CD14-positive monocyte (primary cell): ENCODE measurements at regions not wholly inside any gene's neighbourhood (a gene's known extent, or its start where the extent isn't known, plus 50 kb on each side); places are given as distances from the start of the nearest gene placed in this dataset.

Source experiments
- DNase-seq, 3 donors: peaks; one replicate each; pipeline ENCODE4 v3.0.0-alpha.2; 2011 to 2022
- H2AFZ ChIP-seq: 2 replicates; pipeline ENCODE4 v1.6.0; 2012; ENCODE audit warnings: mild to moderate bottlenecking, low read depth, low read length, inconsistent platforms; ENCODE audit not compliant: insufficient read depth, poor library complexity, severe bottlenecking
- H3K27ac ChIP-seq, 2 donors: 1 replicate in 1 of 2; 2 replicates in 1 of 2; pipeline ENCODE4 v1.5.1; 2012 to 2013; ENCODE audit warnings: low read length in 2 of 2, control low read depth in 1 of 2, inconsistent platforms in 1 of 2, low read depth in 1 of 2, mild to moderate bottlenecking in 1 of 2
- H3K27me3 ChIP-seq, 2 donors: one replicate each; pipeline versions ENCODE4 v1.6.0 to v1.6.1; 2011 to 2013; ENCODE audit warnings: low read length in 2 of 2; ENCODE audit not compliant: control insufficient read depth in 2 of 2, insufficient read depth in 2 of 2
- H3K36me3 ChIP-seq, 2 donors: replicated peaks in 1 of 2; 1 replicate in 1 of 2; 2 replicates in 1 of 2; pipeline versions ENCODE4 v1.5.1 to v1.6.1; 2012 to 2013; ENCODE audit warnings: low read length in 2 of 2, control low read depth in 1 of 2, inconsistent platforms in 1 of 2, mild to moderate bottlenecking in 1 of 2; ENCODE audit not compliant: insufficient read depth in 2 of 2, control insufficient read depth in 1 of 2
- H3K4me1 ChIP-seq, 2 donors: 1 replicate in 1 of 2; 2 replicates in 1 of 2; pipeline versions ENCODE4 v1.5.1 to v1.6.1; 2012 to 2013; ENCODE audit warnings: low read length in 2 of 2, control low read depth in 1 of 2, inconsistent platforms in 1 of 2, mild to moderate bottlenecking in 1 of 2, moderate library complexity in 1 of 2; ENCODE audit not compliant: insufficient read depth in 2 of 2, control insufficient read depth in 1 of 2
- H3K4me2 ChIP-seq: replicated peaks from 2 replicates; pipeline ENCODE3; 2012; ENCODE audit warnings: low read length, moderate library complexity, mild to moderate bottlenecking; ENCODE audit not compliant: poor library complexity, severe bottlenecking; ENCODE audit errors: extremely low read depth
- H3K4me3 ChIP-seq, 3 experiments: fragments of 200-600 bp in 1 of 3; sonication (generic) in 1 of 3; replicated peaks in 1 of 3; 1 replicate in 2 of 3; 2 replicates in 1 of 3; pipeline ENCODE4 v1.5.1; 2011 to 2013; ENCODE audit warnings: low read length in 3 of 3, mild to moderate bottlenecking in 3 of 3, control low read depth in 2 of 3, low read depth in 2 of 3, inconsistent platforms in 1 of 3, moderate library complexity in 1 of 3
- H3K79me2 ChIP-seq: 2 replicates; pipeline ENCODE4 v1.6.0; 2012; ENCODE audit warnings: mild to moderate bottlenecking, control low read depth, inconsistent platforms, low read length, moderate library complexity; ENCODE audit not compliant: insufficient read depth
- H3K9ac ChIP-seq: 2 replicates; pipeline ENCODE4 v1.6.0; 2017; ENCODE audit warnings: low read length, mild to moderate bottlenecking; ENCODE audit not compliant: insufficient read depth, poor library complexity, severe bottlenecking
- H3K9me3 ChIP-seq, 2 donors: replicated peaks in 1 of 2; 1 replicate in 1 of 2; 2 replicates in 1 of 2; pipeline versions ENCODE4 v1.5.1 to v1.6.1; 2012 to 2013; ENCODE audit warnings: low read length in 2 of 2, control low read depth in 1 of 2; ENCODE audit not compliant: control insufficient read depth in 1 of 2, insufficient read depth in 1 of 2
- H4K20me1 ChIP-seq: 2 replicates; pipeline ENCODE4 v1.6.0; 2012; ENCODE audit warnings: mild to moderate bottlenecking, low read length, control low read depth, moderate library complexity; ENCODE audit not compliant: insufficient read depth
- H3K27ac Mint-ChIP-seq, 7 donors: one replicate each; pipeline ENCODE4 v1.8.0; 2020; ENCODE audit warnings: mild to moderate bottlenecking in 7 of 7, mixed read lengths in 7 of 7, moderate library complexity in 6 of 7, inconsistent platforms in 2 of 7
- H3K27me3 Mint-ChIP-seq, 3 donors: one replicate each; pipeline ENCODE4 v1.8.0; 2021 to 2022; ENCODE audit warnings: low read depth in 3 of 3, mild to moderate bottlenecking in 3 of 3, mixed read lengths in 3 of 3, moderate library complexity in 3 of 3, inconsistent platforms in 1 of 3
- H3K36me3 Mint-ChIP-seq, 2 donors: one replicate each; pipeline ENCODE4 v1.8.0; 2020; ENCODE audit warnings: mixed read lengths in 2 of 2, inconsistent platforms in 1 of 2, mild to moderate bottlenecking in 1 of 2
- H3K4me1 Mint-ChIP-seq: one replicate; pipeline ENCODE4 v1.8.0; 2020; ENCODE audit warnings: mild to moderate bottlenecking, mixed read lengths
- H3K4me3 Mint-ChIP-seq, 2 donors: one replicate each; pipeline ENCODE4 v1.8.0; 2020; ENCODE audit warnings: mild to moderate bottlenecking in 2 of 2, mixed read lengths in 2 of 2, moderate library complexity in 1 of 2
- H3K9me3 Mint-ChIP-seq, 7 donors: one replicate each; pipeline ENCODE4 v1.8.0; 2020 to 2022; ENCODE audit warnings: mixed read lengths in 7 of 7, mild to moderate bottlenecking in 6 of 7, moderate library complexity in 6 of 7, inconsistent platforms in 2 of 7
- WGBS: methylation state at CpG from one replicate; pipeline ENCODE4 v1.1.5; 2013; ENCODE audit warnings: missing lambda C conversion rate; ENCODE audit not compliant: insufficient coverage; 5-methylcytosine and 5-hydroxymethylcytosine counted together
- intact Hi-C, 2 donors: fragments of 100-400 bp; cut with micrococcal nuclease; formaldehyde crosslinking; loops; one replicate each; pipeline versions ENCODE4 v1.15.0 to v1.15.1; 2023
- TF ChIP-seq, protein P1 (sequence below): fragments of 200-600 bp; IDR thresholded peaks from one replicate; pipeline ENCODE4 v1.8.0; 2022; ENCODE audit warnings: antibody characterized with exemption, mild to moderate bottlenecking

DNA sequence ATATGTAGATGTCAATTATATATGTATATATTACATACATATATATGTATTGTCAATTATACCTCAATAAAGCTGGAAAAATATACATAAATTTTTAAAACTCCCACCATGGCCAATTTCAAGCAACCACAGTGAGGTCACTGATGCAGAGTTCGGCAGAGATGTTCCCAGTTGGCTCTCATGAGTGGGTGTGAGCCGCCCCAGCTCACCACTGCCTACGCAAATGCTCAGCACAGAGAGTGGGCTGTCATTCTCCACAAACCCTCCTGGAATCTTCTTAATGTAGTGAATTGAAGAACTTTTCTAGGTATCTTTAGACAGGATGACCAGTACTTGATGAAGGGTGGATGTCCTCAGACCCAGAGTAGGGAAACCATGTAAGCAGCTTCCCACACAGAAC lies 96.6 kb upstream of the TMEM45B start:
- Histone ChIP-seq H3K27ac (no peak overlapping the region), H2AFZ (no peak overlapping the region), H3K9me3 (no peaks in the 10 kb centered on the region), H3K9ac (no peak overlapping the region), H3K4me3 (no peak overlapping the region), H3K79me2 (no peaks in the 10 kb centered on the region), H4K20me1 (no peaks in the 10 kb centered on the region), H3K36me3 (no peaks in the 10 kb centered on the region), H3K4me1 (no peaks in the 10 kb centered on the region), H3K27me3 (no peaks in the 10 kb centered on the region), H3K4me2 (no peak overlapping the region)
- Mint-ChIP-seq H3K4me1 (no peaks in the 10 kb centered on the region), H3K36me3 (no peaks in the 10 kb centered on the region), H3K27ac (no peak overlapping the region), H3K4me3 (no peak overlapping the region), H3K9me3 (peaks cover 0 to 3% (median 1%) of the 10 kb centered on the region in 7 donors), H3K27me3 (peaks cover 3 to 7% (median 6%) of the 10 kb centered on the region in 3 donors)
- no peak for DNase-seq
- TF ChIP-seq, protein P1, sequence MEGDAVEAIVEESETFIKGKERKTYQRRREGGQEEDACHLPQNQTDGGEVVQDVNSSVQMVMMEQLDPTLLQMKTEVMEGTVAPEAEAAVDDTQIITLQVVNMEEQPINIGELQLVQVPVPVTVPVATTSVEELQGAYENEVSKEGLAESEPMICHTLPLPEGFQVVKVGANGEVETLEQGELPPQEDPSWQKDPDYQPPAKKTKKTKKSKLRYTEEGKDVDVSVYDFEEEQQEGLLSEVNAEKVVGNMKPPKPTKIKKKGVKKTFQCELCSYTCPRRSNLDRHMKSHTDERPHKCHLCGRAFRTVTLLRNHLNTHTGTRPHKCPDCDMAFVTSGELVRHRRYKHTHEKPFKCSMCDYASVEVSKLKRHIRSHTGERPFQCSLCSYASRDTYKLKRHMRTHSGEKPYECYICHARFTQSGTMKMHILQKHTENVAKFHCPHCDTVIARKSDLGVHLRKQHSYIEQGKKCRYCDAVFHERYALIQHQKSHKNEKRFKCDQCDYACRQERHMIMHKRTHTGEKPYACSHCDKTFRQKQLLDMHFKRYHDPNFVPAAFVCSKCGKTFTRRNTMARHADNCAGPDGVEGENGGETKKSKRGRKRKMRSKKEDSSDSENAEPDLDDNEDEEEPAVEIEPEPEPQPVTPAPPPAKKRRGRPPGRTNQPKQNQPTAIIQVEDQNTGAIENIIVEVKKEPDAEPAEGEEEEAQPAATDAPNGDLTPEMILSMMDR = no peak
- no CpG with 5 or more reads among the region's 3 CpGs for WGBS
- intact Hi-C loops = no loop called here

DNA sequence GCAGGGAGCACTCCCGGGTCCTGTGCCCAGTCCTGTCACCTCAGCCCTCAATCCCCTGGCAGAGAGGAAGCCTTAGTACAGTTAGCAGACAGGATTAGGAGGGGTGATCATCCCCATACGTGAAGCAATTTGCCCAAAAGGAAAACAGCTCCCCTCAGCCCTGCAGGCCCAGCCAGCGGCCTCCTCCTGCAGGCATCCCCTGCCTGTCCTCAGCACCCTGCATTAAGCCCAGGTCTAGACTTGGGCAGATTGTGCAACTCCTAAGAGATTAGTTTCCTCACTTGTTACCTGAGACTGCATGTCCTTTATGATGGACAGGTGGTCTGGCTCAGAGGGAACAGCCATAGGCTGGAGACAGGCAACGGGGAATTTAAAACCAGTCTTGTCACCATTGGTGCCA lies 95.5 kb upstream of the TMEM45B start:
- Histone ChIP-seq H3K79me2 (no peaks in the 10 kb centered on the region), H3K4me1 (no peaks in the 10 kb centered on the region), H3K36me3 (no peaks in the 10 kb centered on the region), H3K9ac (no peak overlapping the region), H3K27me3 (no peaks in the 10 kb centered on the region), H4K20me1 (no peaks in the 10 kb centered on the region), H2AFZ (no peak overlapping the region), H3K27ac (no peak overlapping the region), H3K9me3 (no peaks in the 10 kb centered on the region), H3K4me2 (no peak overlapping the region), H3K4me3 (no peak overlapping the region)
- Mint-ChIP-seq H3K36me3 (no peaks in the 10 kb centered on the region), H3K27ac (no peak overlapping the region), H3K9me3 (peaks cover 0 to 3% (median 0%) of the 10 kb centered on the region in 7 donors), H3K4me3 (no peak overlapping the region), H3K27me3 (peaks cover 1 to 7% (median 6%) of the 10 kb centered on the region in 3 donors), H3K4me1 (no peaks in the 10 kb centered on the region)
- 70% methylated on average over 2 of the region's 4 CpGs for WGBS
- DNase-seq = no peak
- TF ChIP-seq, protein P1 = no peak
- intact Hi-C loops = no loop called here
